ENCODE measurements at regions not wholly inside any gene's neighbourhood (a gene's known extent, or its start where the extent isn't known, plus 50 kb on each side); places are given as distances from the start of the nearest gene placed in this dataset.
"Not testable (repeated sequence)": the region's sequence is repeated elsewhere in the genome, so short reads cannot be mapped to it uniquely, and the experiment has no call there.

DNA sequence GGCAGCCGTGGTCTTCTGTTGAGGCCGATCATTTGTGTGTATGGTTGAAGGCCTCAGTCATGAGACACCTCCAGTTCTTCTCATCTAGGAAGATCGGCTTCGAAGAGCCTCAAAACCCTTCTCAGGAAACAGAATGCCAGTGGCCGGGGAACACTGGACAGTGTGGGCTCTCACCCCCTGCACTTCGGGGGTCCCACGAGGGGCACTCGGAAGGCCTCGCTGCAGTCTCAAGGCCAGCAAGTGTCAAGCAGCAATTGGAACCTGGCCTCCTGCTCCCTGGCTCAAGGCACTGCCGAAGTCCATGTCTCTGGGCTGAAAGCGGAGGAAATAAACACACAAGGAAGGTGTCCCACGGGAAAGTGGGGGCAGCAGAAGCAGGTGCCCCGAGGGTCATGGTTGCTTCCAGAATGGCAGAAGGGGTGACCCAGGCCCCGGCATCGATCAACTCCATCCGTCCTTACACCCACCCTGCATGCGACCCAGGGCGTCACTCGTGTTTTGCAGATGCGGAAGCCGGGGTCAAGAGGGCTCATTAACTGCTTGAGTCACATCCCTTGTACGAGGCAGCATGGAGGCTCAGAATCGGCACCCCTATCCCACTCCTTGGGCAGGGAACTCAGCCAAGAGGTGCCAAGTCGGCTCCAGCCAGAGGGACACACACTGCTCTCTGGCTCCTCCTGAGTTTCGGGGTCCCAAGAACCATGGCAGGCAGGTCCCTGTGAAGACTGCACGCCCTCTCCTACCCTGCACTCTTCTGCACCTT, 231.3 kb upstream of the SHH start:
- no peak for DNase-seq (ENCODE audit: low read depth)

DNA sequence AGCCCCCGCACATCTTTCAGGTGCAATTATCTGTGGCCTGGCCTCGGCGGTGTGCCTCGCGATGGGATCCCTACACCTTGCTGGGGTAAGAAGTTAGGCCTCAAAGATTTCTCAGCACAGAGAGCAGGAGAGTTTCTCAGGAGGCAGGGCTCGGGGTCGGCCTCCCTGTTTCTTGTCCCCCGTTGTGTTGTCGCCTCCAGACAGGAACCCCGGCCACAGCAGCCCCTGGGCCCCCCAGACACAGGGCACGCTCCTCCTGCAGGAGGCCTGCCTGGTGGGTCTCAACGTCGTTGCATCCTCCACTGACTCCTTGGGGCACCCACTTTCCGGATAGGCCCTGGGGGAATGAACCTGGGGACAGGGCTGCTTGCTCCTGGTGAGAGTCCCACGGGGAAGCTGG, 229.1 kb upstream of the SHH start:
- DNase-seq (ENCODE audit: low read depth), result no peak

DNA sequence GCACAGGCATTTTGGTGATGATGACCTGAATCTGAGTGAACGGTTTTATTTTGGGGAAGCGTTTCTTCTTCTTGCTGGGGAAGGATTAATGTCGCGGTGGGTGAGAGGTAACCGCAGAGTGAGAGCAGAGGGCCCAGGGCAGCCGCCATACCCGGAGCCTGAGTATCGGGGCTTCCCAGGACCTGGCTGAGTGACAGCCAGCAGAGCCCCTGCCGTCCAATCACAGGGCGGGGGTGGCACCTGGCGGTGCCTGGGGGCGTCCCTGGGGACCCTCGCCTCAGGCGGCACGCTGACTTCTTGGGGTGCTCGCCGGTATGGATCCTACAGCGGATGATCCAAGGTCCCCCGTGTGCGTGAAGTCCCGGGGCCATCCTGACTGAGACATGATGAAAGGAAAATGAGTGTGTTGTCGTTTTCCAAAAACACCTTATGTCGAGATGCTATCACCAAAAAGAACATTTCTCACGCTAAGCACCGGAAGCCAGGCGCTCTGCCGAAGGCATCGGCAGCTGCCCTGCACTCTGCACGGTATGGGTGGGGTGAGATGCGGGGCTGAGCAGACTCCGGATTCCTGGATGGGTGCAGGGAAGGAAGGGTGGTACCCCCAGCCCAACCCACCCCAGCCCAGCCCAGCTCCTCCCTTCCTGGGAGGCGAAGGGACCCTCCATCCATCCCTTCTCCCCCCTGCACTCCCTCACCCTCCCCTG, 227.9 kb upstream of the SHH start:
- no peak for DNase-seq (ENCODE audit: low read depth)

DNA sequence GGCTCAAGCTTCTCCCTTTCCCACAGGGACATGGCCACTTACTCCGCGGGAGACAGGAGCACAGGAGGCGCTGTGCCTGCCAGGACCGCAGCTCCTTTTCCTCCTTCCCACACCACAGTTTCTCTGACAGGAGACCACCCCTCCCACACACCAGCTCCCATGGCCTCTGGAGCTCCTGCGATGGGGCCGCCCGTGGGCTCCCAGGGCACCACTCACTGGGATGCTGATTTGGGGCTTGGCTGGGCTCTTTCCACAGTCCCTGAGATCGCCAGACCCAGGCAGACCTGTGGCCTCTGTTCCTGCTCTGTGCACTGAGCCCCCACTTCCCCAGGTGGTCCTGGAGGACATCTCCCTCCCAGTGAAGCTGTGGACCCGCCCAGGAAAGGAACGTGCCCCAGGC, 226.9 kb upstream of the SHH start:
- no peak for DNase-seq (ENCODE audit: low read depth)

DNA sequence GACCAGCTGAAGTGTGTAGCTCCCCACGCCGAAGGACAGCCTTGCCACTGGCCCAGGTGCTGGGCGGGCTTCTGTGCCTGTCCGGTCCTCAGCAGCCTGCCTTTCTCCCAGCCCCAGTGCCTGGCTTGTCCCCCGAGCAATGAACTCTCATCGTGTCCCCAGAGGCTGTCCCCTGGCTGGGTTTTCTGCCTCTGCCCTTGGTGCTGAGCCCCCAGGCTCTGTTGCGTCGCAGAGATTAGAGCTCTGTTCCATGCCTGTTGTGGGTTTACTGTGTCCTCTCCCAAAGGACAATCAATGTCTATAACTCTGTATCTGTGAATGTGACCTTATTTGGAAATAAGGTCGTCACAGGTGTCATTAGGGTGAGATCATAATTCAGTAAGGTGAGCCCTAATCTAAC, 226.1 kb upstream of the SHH start:
- no peak for DNase-seq (ENCODE audit: low read depth)

DNA sequence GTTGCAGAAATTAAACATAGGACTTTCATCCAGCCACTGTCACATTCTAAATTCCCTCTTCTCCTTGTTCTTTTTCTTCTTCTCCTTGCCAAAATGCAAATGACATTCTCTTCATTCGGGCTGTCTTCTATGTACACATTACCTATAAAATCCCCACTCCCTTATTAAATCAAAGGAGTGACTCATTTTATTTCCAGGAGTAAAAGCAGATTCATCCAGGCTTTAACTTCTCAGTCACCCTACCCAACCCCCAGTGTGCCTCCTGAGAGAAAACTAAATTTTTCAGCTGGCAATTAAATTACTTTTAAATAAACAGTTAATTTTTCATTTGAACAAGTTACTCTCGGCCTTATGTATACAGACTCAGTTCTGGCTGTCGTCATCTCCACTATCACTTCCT, 223.9 kb upstream of the SHH start:
- DNase-seq (ENCODE audit: low read depth), result no peak

DNA sequence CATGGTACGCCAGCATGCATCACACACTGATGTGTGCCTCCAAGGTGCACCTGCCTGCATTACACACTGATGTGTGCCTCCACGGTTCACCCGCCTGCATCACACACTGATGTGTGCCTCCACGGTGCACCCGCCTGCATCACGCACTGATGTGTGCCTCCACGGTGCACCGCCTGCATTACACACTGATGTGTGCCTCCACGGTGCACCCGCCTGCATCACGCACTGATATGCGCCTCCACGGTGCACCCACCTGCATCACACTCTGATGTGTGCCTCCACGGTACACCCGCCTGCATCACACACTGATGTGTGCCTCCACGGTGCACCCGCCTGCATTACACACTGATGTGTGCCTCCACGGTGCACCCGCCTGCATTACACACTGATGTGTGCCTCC, 223.1 kb upstream of the SHH start:
- not testable (repeated sequence) for DNase-seq (ENCODE audit: low read depth)

DNA sequence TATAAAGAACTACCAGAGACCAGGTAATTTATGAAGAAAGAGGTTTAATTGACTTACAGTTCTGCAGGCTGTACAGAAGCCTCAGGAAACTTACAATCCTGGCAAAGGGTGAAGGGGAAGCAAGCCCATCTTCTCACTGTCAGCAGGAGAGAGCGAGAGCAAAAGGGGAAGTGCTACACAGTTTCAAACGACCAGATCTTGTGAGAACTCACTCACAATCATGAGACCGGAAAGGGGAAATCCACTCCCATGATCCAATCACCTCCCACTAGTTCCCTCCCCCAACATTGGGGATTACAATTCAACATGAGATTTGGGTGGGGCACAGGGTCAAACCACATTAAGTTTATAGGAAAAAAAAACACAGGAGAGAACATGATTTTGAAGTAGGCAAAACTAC, 222.1 kb upstream of the SHH start:
- DNase-seq (ENCODE audit: low read depth), result peak; percentile 72

DNA sequence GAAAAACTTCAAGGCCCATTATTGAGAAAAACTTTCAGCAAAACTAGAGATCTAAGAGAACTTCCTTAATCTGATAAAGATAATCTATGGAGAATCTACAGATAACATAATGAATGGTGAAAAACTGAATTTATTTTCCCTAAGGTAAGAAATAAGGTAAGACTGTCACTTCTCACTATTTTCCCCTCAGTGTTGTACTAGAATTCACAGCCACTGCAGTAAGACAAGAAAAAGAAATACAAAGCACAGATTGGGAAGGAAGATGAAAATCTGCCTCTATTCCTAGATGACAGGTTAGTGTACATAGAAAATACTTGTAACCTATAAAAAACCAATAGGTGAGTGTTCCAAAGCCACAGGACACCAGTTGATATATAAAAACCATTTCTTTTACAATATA, 220.7 kb upstream of the SHH start:
- no peak for DNase-seq (ENCODE audit: low read depth)

DNA sequence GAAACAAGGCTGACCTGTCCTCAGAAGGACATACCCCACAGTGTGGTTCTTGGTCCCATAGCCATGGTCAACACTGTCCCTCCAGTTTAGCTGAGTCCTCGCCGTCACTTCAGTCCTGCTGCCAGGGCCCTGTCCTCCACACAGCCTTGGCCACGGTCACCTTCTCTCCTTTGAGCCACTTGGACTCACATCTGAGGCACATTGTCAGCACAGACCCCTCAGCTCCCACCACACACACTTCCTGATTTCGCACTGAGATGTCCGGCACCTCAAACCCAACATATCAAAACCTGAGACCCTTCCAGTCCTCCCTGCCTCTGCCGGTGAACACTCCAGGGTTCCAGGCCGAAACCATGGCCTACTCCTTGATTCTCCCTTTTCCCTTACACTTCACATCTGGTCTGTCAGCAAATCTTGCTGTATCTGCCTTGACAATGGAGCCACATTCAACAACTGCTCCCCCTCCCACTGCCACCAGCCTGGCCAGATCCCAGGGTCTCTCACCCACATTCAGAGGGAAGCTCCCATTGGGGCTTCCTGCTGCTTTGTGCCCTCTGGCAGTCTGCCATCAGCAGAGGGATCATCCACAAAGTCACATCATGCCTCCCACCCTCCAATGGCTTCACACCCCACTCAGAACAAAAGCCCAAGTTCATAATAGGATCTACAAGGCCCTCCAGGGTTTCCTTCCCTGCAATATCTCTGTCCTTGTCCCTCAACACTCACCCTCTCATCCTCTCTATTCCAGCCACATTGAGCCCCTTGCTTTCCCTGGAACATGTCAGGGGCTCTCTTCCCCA, 219.6 kb upstream of the SHH start:
- no peak for DNase-seq (ENCODE audit: low read depth)

DNA sequence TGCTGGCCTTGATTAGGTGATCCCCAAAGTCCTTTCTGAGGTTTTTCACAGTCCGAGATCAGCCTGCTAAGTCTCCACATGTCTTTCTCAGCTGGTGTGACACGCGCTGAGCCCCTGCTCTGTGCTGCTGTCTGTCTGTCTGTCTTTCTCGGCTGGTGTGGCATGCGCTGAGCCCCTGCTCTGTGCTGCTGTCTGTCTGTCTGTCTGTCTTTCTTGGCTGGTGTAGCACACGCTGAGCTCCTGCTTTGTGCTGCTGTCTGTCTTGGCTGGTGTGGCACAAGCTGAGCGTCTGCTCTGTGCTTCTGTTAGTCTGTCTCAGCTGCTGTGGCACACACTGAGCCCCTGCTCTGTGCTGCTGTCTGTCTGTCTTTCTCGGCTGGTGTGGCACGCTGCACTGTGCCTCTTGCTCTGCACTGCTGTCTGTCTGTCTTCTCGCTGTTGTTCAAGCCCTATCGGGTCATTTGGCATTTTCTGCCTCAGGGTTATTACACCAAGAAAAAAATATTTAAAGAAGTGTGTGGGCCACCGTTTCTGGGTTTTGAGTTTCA, 217.3 kb upstream of the SHH start:
- DNase-seq (ENCODE audit: low read depth), result no peak

DNA sequence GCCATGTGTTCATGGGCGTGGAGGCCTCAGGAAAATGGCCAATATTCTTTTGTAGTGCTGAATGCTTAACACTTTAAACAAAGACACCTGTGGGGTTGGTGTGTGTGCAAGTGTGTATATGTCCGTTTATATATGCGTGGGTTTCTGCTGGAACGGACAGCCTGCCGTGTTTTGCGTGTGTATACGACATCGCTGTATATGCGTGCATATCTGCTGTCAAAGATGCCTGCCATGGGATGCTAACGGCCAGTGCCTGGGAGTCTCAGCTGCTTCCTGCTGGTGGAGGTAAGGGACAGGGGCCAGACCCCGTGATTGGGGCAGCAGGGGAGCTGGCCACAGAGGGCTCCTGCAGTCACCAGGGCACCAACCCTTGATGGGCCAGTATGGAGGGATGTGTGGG, 216.3 kb upstream of the SHH start:
- DNase-seq (ENCODE audit: low read depth), result no peak

DNA sequence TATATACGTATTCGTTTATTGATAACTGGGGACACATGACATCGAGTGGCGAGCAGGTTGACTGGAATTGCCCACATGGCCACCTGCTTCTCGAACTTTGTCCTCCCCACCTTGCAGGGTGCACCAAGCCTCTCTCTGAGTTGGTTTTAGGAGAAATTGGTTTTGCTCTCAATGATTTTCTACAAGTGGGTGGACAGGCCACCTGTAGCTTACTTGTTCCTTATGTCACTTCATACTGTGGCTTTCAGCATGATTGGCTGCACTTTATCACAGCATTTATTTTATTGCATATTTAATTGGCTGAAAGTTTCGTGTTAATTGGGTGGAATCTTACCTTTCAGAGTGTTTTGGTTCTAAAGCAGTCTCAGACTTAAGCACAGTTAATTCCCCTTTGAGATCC, 215.6 kb upstream of the SHH start:
- DNase-seq (ENCODE audit: low read depth), result no peak

DNA sequence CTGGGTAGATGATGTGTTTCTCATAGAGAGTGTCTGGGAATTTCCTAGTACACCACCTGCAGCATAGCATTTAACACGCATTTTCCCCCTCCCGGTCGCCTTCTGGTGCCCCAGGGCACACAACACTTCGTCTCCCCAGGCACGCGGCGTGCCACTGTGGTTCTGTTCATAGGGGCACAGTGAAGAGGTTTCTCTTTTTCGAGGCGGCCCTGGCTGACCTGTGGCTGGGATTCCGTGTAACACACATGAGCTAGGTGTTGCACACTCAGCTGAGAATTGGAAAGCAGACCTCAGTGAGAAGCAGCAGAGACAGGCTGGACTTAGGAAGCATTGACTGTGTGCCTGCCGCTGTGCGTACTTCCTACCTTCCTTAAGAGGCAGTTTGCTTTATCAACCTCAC, 214.3 kb upstream of the SHH start:
- no peak for DNase-seq (ENCODE audit: low read depth)

DNA sequence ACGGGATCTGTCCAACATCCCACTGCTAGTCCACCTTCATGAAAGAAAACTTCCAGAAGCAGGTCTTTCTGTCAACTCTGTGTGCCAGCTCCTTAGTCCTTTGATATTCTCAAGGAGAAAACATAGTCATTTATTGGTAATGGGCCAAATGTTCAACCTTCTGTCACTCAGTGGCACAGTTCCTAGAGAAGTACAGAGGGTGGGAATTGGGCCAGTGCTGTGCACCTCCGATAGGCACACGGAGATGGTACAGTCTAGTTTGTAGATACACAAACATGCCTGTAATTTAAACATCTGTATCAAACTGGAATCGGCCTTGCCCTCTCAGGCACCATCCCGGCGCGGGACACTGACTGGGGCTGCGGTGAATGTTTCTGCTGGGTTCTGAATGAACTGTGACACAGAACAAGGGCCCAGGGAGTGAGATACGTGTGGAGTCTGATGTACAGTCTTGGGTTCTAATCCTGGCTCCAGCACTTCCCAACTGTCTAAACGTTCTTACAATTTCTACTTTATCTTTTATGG, 213.9 kb upstream of the SHH start:
- no peak for DNase-seq (ENCODE audit: low read depth)

DNA sequence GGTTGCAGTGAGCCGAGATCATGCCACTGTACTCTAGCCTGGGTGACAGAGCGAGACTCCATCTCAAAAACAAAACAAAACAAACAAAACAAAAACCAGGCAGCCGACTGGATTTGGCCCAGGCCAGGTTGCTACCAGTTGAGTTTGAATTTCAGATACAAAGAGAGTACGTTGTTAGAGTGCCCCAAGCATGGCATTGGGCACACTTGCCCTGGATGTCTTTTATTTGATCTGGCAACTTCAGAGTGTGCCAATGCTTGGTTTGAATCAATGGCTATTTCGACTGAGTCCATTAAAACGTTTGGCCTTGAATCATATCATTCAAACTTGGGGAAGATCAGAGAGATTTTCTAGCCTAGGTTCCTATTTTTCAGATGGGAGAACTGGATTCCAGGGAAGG, 213.4 kb upstream of the SHH start:
- no peak for DNase-seq (ENCODE audit: low read depth)

DNA sequence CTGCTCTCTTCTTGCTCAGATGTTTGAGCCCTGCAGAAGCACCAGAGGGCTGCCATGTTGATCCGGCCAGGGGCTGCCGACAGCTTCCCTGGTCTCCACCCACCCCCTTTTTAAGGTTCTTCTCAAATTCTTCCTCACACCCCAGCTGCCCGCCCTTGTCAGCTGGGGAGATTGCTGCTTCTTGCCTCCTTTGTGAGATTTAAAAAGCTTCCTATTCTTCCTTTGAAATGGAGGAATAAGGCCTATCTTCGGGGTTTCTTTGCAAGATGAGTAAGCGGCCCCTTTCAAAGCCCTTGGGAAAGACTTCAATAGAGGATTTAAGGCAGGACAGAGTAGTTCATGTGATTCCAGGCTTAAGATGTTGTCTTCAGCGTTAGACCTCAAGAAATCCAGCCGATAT, 211.9 kb upstream of the SHH start:
- DNase-seq (ENCODE audit: low read depth), result no peak

DNA sequence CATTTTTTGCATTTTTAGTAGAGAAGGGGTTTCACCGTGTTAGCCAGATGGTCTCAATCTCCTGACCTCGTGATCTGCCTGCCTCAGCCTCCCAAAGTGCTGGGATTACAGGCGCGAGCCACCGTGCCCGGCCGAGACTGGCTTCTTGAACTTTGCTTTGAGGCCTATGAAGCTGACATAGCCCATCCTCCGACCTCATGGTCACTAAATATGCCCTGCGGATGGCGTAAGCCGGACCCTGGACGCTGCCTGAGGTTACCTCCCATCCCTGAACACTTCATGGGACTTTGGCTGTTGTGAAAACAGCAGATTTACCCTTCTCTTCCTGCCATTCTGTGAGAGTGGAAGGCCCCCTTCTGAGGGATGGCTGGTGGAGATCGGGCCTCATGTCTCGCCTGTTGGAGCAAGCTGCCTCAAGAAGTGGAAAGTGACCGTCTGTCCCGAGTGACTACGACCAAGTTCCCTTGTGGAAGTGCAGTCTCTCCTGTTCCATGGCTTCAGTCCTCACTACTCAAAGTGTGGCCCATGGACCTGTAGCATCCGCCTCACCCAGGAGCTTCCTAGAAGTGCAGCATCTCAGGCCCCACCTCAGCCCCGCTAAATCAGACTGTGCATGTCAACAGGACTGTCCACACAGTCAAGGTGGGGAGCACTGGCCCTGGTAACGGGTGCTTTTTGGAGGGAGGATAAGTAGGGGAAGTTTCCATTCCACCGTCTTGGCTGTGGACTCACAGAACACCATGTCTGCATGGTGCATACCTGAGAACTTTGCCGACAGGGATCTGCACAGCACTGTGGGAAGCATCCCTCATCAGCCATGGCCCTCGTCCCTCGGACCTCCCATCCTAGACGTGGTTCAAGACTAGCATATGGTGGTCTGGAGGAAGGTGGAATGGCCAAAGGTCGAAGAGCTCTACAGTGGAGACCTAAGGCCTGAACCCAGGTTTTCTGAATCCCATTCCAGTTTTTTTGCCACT, 210.5 kb upstream of the SHH start:
- no peak for DNase-seq (ENCODE audit: low read depth)

DNA sequence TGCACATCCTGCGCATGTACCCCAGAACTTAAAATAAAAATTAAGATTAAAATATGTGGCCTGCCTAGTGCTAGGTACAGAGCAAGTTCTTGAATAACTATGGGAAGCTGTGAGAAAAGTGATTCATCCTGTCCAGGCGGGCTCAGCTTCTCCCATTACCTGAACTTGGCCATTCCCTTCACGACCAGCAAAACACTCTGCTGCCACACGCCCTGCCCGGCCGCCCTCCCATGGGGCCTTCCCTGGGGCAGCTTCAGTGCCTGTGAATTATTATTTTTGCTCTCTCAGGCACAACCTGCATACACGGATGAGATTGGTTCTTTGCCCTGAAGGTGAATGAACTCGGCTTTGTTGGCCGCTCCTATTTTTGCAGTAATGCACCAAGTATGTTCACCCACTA, 209.2 kb upstream of the SHH start:
- no peak for DNase-seq (ENCODE audit: low read depth)

DNA sequence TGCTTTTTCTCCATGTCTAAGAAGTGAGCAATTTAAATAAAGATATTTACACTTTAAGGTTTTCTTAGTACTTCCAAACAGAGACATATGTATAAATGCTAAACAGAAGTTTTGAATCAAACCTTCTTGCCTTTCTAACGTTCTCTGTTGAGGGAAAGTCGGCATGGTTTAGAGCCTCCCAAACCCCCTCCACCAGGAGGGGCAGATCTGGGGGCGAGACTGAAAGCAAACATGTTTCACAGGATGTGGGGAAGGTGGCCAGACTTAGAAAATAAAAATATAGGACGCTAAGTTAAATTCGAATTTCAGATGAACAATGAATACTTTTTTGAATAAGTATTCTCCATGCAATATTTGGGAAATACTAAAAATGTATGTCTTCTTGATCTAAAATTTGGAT, 208.3 kb upstream of the SHH start:
- no peak for DNase-seq (ENCODE audit: low read depth)
